NCI-H460 (cell line): ENCODE measurements at regions not wholly inside any gene's neighbourhood (a gene's known extent, or its start where the extent isn't known, plus 50 kb on each side); places are given as distances from the start of the nearest gene placed in this dataset.

Experiments
- DNase-seq: peaks from one replicate; pipeline ENCODE4 v3.0.0-alpha.2; 2016; ENCODE audit warnings: low read depth; ENCODE audit errors: extremely low read depth

GRCh38 chr6:22043284-22043962 is 253.4 kb downstream of the PRL start:
- no peak for DNase-seq

DNA sequence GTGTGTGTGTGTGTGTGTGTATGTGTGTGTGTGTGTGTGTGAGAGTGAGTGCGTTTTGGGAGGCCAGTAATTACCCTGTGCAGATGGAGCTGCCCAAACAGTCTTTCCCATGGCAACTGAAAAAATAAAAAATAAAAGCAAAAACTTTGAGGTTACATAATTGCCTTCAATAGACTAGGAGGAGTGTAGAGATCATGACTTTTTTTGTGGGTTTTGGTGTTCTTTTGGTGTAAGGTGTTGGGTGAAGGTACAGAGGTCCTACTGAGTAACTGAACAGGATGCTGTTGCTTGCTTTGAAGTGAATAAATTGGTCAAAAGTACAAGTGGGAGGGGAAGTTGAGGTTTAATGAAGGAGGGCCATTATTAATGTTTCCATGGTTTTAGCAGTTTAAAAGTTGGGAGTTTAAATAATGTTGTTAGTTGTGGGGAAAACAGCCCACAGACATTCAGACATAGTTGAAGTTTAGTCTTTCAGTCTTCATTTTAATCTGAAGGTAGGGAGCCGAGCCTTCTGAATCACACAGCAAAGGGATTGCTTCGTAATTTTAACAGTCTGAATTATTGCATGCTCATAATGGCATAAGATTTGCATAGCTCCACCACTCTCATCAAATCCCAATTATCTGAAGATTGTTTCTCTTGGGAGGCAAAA is 251.4 kb downstream of the PRL start:
- no peak for DNase-seq

DNA sequence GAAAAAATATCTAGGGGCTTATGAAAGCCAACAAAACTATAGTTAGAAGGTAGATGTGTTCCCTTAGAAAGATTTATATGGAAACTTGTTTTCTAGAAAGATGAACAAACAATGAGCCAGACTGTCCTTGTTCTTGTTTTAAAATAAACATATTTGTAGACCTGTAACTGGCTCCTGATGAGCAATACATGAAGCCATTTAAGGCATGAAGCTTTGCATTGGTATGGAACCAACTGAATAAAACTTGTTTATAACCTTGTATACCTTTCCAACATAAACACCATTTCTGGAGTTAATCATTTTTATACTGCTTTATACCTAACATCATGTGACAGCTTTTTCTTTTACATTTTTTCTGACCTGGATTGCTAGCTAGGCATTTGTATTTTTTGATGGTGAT is 247.8 kb downstream of the PRL start:
- no peak for DNase-seq

DNA sequence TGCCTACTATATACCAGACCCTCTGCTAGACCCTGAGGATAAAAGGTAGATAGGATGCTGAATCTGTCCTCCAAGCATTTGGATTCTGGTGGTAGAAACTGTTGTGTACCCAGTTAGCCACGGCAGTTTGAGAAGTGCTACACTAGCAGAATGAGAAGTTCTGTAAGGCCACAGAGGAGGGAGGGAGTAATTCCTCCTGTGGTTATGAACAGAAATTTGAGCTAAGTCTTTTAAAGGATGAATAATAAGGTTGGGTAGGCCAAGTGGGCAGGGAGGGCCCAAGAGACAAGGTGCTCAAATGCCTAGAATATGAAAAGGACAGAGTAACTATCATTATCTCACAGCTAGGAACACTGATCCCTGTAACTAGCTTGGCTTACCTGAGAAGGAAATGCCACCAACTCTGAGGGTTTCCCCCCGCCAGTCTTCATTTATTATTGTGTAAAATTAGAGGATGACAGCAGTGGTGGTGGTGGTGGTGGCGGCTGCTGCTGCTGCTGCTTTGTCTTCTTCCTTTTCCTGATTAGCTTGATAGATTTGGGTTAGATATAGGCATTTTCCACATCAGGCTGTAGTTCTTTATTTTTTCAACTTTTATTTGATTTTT is 243.3 kb downstream of the PRL start:
- no peak for DNase-seq

- no peak for DNase-seq
Measured at GRCh38 chr6:22056398-22056797, 240.4 kb downstream of the PRL start.

- DNase-seq, result no peak
Measured at GRCh38 chr6:22057962-22058361, 238.9 kb downstream of the PRL start.

- DNase-seq, result no peak
Measured at GRCh38 chr6:22059126-22059525, 237.7 kb downstream of the PRL start.

GRCh38 chr6:22059946-22060345 is 236.9 kb downstream of the PRL start:
- DNase-seq, result no peak

DNA sequence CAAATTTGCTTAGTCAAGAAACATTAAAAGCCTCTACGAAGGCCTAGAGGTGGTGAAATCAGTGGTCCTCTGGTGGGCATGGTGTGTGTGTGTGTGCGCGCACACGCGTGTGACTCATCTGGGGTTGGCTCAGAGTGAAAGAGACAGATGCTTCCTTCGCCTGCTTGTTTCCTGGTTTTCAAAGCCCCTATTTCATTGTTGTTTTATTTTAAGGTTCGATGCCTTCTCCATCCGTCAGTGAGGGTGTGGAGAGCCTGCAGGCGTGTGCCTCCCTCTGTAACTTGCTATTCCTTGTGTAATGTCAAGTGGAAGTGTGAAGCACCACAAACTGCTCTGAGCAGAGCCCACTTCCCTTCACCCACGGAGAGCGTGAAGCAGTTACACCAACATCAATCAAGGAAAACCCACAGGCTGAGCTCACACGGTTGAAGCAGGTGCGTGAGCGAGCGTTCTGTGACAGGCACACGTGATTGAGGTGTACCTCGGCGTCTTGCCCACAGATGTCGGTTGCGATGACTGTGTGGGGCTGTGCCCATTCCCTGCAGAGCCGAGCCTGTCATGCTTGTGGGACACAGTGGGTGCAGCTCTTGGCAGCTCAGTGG is 233.9 kb downstream of the PRL start:
- no peak for DNase-seq

GRCh38 chr6:22064558-22064957 is 232.3 kb downstream of the PRL start:
- DNase-seq, result no peak

GRCh38 chr6:22067122-22067521 is 229.7 kb downstream of the PRL start:
- no peak for DNase-seq

GRCh38 chr6:22067671-22068070 is 229.2 kb downstream of the PRL start:
- no peak for DNase-seq

GRCh38 chr6:22068561-22069305 is 228.1 kb downstream of the PRL start:
- DNase-seq, result no peak

GRCh38 chr6:22069306-22069800 is 227.5 kb downstream of the PRL start:
- DNase-seq, result no peak

DNA sequence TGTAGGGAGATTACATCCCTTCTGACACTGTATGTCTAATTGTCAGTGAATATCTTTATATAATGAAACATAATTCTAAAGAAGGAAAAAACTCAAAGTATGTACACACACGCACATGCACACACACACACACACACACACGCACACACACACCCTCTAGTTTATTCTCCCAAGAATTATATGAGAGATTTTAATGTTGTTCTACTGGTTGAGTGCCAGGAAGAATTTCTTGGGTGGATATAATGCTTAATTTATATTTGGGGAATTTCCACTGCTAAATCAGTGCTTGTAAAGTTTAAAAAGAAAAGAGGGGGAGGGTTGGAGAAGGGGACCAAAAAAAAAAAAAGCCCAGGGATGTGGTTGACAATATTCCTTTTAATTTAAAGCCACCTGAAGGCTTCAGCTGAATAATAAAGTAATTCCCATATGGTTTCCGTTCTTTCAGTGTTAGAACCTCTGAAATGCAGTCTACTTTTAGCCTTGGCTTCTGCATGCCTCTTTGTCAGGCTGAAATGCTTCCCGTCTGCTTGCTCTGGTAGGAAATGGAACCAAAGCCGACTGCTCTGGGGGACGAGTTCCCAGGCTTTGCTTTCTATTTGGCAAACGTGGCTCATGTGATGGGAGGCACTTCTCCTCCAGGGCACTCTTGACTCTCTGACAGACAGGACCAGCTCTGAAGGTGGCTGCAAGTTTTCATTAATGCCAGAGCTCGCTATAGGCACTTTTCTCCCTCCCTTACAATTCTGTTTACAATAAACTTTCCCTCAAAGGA is 225.4 kb downstream of the PRL start:
- peak; percentile 1 for DNase-seq

DNA sequence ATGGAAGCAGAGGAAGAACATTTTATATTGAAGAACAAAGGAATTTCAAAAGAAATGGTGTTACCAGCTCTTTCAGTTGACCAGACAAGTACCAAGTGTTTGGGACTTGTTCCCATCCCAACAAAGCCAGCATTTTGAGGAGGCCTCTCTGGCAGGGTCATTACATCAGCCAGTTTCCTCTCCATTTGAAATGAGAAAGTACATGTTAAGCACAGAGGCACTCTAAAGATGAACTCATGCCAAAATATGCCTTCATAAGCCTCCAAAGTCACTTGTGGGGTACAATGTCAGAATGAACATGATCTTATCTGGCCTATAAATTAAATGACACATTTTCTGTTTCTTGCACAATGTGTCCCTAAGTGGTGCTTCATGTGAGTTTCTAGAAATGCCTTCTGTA is 223.9 kb downstream of the PRL start:
- DNase-seq, result no peak

GRCh38 chr6:22073516-22074198 is 223.2 kb downstream of the PRL start:
- DNase-seq, result no peak

DNA sequence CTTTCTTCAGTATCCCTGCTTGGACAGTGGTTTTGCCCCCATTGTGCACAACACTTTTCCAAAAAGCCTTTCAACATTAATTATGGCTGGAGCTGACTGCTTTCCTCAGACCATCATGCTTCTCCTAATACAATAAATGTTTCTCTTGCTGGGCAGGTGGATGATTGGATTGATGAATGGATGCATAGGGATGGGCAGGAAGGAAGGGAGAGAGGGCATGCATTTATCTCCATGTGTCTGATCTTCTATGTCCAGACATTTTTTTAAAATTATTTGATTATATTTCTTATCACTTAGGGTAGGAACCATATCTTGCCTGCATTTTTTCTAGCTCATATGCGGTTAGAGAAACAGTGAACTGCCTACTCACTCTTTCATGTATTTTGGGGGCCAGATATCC is 218.5 kb downstream of the PRL start:
- no peak for DNase-seq

DNA sequence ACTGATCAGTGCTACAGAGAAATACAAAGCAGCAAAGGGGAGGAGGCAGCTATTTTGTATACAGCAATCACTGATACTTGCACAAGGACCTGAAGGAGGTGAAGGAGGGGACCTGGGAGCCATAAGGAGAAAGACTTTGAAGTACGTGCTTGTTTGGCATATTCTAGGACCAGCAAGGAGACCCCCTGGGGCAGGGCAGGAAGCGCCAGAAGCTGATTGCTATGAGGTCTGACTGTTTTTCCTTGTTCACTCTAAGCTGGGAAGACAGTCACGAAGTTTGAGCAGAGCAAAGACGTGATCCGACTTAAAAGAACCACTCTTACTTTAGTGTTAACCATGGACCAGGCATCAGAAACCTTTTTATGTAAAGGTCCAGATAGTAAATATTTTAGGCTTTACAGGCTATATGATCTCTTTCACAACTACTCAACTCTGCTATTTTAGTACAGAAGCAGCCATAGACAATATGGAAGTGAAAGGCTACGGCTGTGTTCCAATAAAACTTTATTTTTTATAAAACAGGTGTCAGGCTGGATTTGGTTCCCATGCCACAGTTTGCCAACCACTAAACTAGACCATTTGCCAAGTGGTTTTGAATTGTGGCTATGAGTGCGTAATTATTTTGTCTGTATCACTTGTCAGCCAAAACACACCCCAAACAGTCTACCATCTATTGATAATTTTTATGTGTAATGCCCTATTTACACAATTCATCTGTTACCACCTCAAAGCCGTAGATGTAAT is 217.9 kb downstream of the PRL start:
- no peak for DNase-seq
